ENCODE measurements at regions not wholly inside any gene's neighbourhood (a gene's known extent, or its start where the extent isn't known, plus 50 kb on each side); places are given as distances from the start of the nearest gene placed in this dataset.

DNA sequence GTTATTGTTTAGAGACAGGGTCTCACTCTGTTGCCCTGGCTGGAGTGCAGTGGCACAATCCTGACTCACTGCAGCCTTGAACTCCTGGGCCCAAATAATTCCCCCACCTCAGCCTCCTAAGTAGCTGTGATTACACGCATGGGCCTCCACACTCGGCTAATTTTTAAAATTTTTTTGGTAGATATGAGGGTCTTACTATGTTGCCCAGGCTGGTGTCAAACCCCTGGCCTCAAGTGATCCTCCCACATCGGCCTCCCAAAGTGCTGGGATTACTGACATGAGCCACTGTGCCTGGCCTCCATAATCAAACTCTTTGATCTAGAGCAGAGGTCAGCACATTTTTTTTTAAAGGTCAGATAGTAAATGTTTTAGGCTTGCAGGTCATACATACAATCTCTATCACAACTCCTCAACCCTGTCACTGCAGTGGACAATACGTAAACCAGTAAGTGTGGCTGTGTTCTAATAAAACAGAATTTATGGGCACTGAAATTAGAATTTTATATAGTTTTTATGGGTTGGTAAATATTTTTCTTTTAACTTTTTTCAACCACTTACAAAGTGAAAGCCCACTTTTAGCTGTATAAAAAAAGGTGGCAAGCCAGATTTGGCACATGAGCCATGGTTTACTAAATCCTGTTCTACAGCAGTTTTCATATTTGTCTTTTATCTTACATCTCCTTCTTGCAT is 105.1 kb upstream of the RAPGEF2 start:
- H3K4me1 ChIP-seq = peaks cover 0 to 16% (median under 1%) of the 10 kb centered on the region in 4 donors
- no peak overlapping the region for H3K4me3 ChIP-seq
- no peak overlapping the region for H3K27ac ChIP-seq
- no peaks in the 10 kb centered on the region for H3K9me3 ChIP-seq
- no peak for DNase-seq (ENCODE audit: low spot score in 2 of 2)
- no peaks in the 10 kb centered on the region for H3K27me3 ChIP-seq
- no peak for TF ChIP-seq EP300 (IDR thresholded peaks at IDR 0.05)
- TF ChIP-seq, protein P1, sequence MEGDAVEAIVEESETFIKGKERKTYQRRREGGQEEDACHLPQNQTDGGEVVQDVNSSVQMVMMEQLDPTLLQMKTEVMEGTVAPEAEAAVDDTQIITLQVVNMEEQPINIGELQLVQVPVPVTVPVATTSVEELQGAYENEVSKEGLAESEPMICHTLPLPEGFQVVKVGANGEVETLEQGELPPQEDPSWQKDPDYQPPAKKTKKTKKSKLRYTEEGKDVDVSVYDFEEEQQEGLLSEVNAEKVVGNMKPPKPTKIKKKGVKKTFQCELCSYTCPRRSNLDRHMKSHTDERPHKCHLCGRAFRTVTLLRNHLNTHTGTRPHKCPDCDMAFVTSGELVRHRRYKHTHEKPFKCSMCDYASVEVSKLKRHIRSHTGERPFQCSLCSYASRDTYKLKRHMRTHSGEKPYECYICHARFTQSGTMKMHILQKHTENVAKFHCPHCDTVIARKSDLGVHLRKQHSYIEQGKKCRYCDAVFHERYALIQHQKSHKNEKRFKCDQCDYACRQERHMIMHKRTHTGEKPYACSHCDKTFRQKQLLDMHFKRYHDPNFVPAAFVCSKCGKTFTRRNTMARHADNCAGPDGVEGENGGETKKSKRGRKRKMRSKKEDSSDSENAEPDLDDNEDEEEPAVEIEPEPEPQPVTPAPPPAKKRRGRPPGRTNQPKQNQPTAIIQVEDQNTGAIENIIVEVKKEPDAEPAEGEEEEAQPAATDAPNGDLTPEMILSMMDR (IDR thresholded peaks at IDR 0.05) = no peak
- TF ChIP-seq POLR2A (IDR thresholded peaks at IDR 0.05) = no peak
- WGBS, 2 donors = 69 to 70% methylated on average over 4 of the region's 4 CpGs
- H3K36me3 ChIP-seq = no peaks in the 10 kb centered on the region

DNA sequence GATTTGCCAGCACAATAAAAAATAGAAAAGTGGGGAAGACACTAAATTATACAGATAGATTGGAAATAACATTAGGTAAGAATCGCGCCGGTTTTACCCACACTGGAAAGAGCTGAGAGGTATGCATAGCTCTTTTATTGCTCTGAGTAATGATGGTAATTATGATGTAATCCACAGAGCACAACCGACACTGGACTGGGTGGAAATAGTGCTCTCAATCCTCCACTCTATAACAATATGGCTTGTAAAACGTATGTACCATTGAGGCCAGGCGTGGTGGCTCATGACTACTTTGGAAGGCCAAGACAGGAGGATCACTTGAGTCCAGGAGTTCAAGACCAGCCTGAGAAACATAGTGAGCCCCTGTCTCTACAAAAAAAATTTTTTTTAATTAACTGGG is 104.3 kb upstream of the RAPGEF2 start:
- no peak overlapping the region for H3K4me3 ChIP-seq
- TF ChIP-seq EP300 (IDR thresholded peaks at IDR 0.05) (no peak), POLR2A (IDR thresholded peaks at IDR 0.05) (no peak)
- TF ChIP-seq, protein P1 (IDR thresholded peaks at IDR 0.05) = no peak
- 71 to 79% methylated on average over 6 of the region's 6 CpGs for WGBS, 2 donors
- no peaks in the 10 kb centered on the region for H3K27me3 ChIP-seq
- no peak for DNase-seq (ENCODE audit: low spot score in 2 of 2)
- H3K27ac ChIP-seq = no peak overlapping the region
- peaks cover 0 to 23% (median 5%) of the 10 kb centered on the region in 4 donors for H3K4me1 ChIP-seq
- H3K9me3 ChIP-seq = no peaks in the 10 kb centered on the region
- H3K36me3 ChIP-seq = no peaks in the 10 kb centered on the region

- H3K36me3 ChIP-seq = no peaks in the 10 kb centered on the region
Measured at GRCh38 chr4:158999166-158999682, 103.7 kb upstream of the RAPGEF2 start.

GRCh38 chr4:158999849-159000248 is 103.0 kb upstream of the RAPGEF2 start:
- no peaks in the 10 kb centered on the region for H3K27me3 ChIP-seq
- TF ChIP-seq EP300 (IDR thresholded peaks at IDR 0.05) = no peak
- TF ChIP-seq POLR2A (IDR thresholded peaks at IDR 0.05) = no peak
- TF ChIP-seq, protein P1 (IDR thresholded peaks at IDR 0.05) = no peak
- H3K27ac ChIP-seq = no peak overlapping the region
- DNase-seq (ENCODE audit: low spot score in 2 of 2) = no peak
- no peaks in the 10 kb centered on the region for H3K36me3 ChIP-seq
- 88 to 95% methylated on average over 1 of the region's 1 CpG for WGBS, 2 donors
- H3K4me1 ChIP-seq = peaks cover 0 to 23% (median 5%) of the 10 kb centered on the region in 4 donors
- no peaks in the 10 kb centered on the region for H3K9me3 ChIP-seq
- no peak overlapping the region for H3K4me3 ChIP-seq

More at GRCh38 chr4:158999166-158999682, 103.7 kb upstream of the RAPGEF2 start:
- H3K27ac ChIP-seq = no peak overlapping the region
- no peaks in the 10 kb centered on the region for H3K27me3 ChIP-seq
- no peak overlapping the region for H3K4me3 ChIP-seq
- TF ChIP-seq POLR2A (IDR thresholded peaks at IDR 0.05) = no peak
- H3K4me1 ChIP-seq = peaks cover 0 to 23% (median 5%) of the 10 kb centered on the region in 4 donors
- no peaks in the 10 kb centered on the region for H3K9me3 ChIP-seq
- no peak for DNase-seq (ENCODE audit: low spot score in 2 of 2)

- 36 to 40% methylated on average over 3 of the region's 3 CpGs for WGBS, 2 donors
- peaks cover 0 to 7% (median 5%) of the 10 kb centered on the region in 4 donors for H3K4me1 ChIP-seq
- H3K27me3 ChIP-seq = no peaks in the 10 kb centered on the region
- no peaks in the 10 kb centered on the region for H3K9me3 ChIP-seq
- no peak for DNase-seq (ENCODE audit: low spot score in 2 of 2)
- H3K27ac ChIP-seq = no peak overlapping the region
- no peaks in the 10 kb centered on the region for H3K36me3 ChIP-seq
- H3K4me3 ChIP-seq = no peak overlapping the region
- TF ChIP-seq, protein P1 (IDR thresholded peaks at IDR 0.05) = no peak
- TF ChIP-seq EP300 (IDR thresholded peaks at IDR 0.05) (no peak), POLR2A (IDR thresholded peaks at IDR 0.05) (no peak)
Measured at GRCh38 chr4:159002950-159003349, 99.9 kb upstream of the RAPGEF2 start.
